LNCaP clone FGC (cell line): ENCODE measurements at regions not wholly inside any gene's neighbourhood (a gene's known extent, or its start where the extent isn't known, plus 50 kb on each side); places are given as distances from the start of the nearest gene placed in this dataset.

Source experiments
- DNase-seq: peaks from one replicate; pipeline ENCODE4 v3.0.0-alpha.2; 2011; ENCODE audit warnings: low read depth
- H3K4me3 ChIP-seq: 2 replicates; pipeline ENCODE4 v1.5.1; 2011; ENCODE audit warnings: mild to moderate bottlenecking, low read depth, low read length, control low read depth
- TF ChIP-seq, protein P1 (sequence below): IDR thresholded peaks from 2 replicates; pipeline ENCODE4 v1.5.1; 2012; ENCODE audit warnings: mild to moderate bottlenecking; ENCODE audit not compliant: control insufficient read depth, insufficient read depth; ENCODE audit errors: extremely low read depth

DNA sequence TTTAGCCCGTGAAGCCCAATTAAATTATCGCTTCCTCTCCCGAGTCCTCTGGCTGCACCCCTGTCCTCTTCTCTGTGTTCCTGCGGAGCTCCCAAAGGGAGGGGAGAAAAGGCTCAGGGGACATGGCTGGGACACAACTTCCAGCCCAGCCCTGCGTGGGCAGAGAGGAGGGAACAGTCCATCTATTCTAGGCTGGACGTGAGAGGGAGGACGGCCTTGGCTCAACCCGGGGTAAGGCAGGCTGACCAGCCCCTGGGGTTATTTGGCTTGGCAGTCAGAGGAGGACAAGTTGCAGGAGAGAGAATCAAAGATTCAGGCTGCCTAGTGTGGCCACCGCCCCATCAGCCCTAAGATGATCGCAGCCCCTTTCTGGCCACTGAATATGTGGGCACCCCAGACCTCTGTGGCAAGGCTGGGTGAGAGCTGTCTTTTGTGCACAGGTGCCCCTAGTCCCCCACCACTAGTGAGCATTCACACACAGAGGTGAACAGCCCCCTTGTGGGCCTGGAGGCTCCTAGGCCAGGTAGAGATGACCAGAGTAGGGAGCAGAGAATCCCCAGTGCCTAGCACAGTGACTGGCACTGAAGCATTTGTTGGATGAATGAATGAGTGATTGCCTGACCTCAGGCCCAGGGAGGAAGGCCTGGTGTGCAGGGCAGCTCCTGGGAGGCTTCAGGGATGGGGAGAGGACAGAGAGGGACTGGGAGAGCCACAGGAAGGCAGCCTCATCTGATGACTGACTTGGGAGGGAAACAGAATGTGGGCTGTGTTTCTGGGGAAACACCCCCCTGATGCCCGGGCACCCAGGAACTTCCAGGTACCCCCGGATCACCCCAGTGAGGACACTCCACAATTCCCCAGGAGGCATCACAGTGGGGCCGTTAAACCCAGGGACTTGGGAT, 133.9 kb downstream of the C9orf50 start:
- TF ChIP-seq, protein P1, sequence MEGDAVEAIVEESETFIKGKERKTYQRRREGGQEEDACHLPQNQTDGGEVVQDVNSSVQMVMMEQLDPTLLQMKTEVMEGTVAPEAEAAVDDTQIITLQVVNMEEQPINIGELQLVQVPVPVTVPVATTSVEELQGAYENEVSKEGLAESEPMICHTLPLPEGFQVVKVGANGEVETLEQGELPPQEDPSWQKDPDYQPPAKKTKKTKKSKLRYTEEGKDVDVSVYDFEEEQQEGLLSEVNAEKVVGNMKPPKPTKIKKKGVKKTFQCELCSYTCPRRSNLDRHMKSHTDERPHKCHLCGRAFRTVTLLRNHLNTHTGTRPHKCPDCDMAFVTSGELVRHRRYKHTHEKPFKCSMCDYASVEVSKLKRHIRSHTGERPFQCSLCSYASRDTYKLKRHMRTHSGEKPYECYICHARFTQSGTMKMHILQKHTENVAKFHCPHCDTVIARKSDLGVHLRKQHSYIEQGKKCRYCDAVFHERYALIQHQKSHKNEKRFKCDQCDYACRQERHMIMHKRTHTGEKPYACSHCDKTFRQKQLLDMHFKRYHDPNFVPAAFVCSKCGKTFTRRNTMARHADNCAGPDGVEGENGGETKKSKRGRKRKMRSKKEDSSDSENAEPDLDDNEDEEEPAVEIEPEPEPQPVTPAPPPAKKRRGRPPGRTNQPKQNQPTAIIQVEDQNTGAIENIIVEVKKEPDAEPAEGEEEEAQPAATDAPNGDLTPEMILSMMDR: peak; percentile 15; the same call in 1 of the 2 replicates
- peak; percentile 87 for DNase-seq
- no peak overlapping the region for H3K4me3 ChIP-seq

- no peak for DNase-seq
- TF ChIP-seq, protein P1: no peak
- H3K4me3 ChIP-seq: no peak overlapping the region
Observed at GRCh38 chr9:129485145-129485774, 135.6 kb downstream of the C9orf50 start.

GRCh38 chr9:129484352-129485000, 136.4 kb downstream of the C9orf50 start:
- TF ChIP-seq, protein P1: no peak
- H3K4me3 ChIP-seq: no peak overlapping the region
- DNase-seq: no peak

DNA sequence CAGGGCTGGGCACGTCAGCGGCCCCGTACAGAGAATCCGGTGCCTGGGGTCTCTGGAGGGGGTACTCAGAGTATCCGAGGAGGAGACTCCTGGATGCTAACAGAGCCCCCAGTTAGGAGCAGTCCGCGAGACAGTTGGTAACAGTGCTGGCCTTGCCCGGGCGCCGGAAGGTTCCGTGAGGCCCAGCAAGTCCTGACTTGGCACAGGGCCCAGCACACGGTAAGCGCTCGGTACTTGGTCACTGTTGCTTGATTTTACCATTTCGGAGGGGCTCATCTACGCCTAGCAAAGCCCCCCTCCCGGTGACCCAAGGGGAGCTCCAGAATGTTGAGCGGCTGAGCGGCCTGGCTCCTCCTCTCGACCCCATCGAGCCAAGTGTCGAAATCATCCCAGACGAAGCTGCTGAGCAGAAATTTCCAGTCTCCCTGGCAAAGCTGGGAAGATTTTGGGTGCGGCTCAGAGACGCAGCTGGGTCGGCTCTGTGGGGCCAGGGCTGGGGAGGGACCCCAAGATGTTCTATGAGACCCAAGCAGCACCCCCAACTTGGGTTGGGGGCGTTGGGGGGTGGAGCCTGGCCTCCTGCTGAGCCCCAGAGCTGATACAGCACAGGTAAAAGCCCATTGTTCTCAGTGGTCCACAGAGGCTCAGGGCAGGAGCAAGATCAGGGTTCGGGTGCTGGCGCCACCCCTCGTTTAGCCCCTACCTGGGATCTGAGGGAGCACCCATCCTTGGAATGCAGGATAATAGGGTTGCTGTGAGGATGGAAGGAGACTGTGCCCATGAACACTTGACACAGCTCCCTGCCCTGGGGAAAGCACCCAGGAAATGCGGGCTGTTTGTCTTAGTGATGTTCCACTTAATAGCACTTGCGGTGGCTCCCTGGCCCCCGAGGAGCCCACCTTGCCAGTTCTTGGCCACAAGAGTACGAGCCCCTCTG, 137.2 kb downstream of the C9orf50 start:
- no peak overlapping the region for H3K4me3 ChIP-seq
- TF ChIP-seq, protein P1: no peak
- no peak for DNase-seq

DNA sequence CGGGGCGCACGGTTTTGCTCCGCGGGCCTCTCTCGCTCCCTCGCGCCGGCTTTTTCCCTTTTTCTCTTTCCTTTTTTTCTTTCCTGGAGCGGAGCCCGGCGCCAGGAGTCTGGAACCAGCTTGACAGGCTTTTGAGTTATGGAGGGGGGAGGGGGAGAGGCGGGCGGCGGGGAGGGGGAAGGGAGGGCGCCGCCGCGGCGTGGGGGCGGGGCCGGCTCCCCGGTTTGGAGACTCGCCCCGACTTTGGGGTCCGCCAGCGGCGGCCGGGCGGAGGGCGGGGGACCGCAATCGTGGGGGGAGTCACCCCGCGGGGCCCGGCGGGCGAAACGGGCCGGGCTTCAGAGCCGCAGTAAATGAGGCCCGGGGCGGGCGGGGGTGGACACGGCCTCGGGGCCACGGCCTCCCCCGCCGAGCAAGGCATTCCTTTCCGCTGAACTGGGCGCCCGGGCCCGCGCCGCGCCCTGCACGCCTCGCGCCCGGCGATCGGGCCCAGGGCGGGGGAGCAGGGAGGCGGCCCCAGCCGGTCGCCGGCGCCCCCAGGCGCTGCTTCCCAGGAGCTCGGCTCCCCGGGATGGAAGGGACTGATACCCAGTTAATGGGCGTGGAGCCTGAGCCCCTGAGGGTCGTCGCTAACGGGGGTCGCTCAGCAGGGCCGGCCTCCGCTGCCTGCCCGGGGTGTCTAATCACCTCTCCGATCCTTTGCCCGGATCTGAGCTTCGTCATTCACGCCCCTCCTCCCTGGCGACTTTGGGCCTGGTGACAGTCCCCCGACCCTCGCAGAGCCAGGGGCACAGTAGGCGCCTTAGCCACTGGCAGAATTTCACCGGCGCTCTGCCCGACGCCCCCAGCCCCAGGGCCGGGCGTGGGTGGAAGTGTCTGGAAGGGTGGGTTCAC, 138.1 kb downstream of the C9orf50 start:
- TF ChIP-seq, protein P1: no peak
- peak overlapping the region; percentile 42 for H3K4me3 ChIP-seq
- no peak for DNase-seq
